Middle frontal gyrus (tissue), 1 donor: ENCODE measurements at regions not wholly inside any gene's neighbourhood (a gene's known extent, or its start where the extent isn't known, plus 50 kb on each side); places are given as distances from the start of the nearest gene placed in this dataset.
"Not testable (repeated sequence)": the region's sequence is repeated elsewhere in the genome, so short reads cannot be mapped to it uniquely, and the experiment has no call there.

Source experiments
- DNase-seq: peaks from one replicate; pipeline ENCODE4 v3.0.0-alpha.2; 2015; ENCODE audit warnings: low spot score; ENCODE audit errors: extremely low spot score

GRCh38 chr12:90229407-90230170, 521.0 kb upstream of the ATP2B1 start:
- DNase-seq, result no peak

GRCh38 chr12:90226211-90226610, 517.6 kb upstream of the ATP2B1 start:
- no peak for DNase-seq

- no peak for DNase-seq
Observed at GRCh38 chr12:90216815-90217214, 508.2 kb upstream of the ATP2B1 start.

GRCh38 chr12:90216020-90216552, 507.4 kb upstream of the ATP2B1 start:
- no peak for DNase-seq

- no peak for DNase-seq
Observed at GRCh38 chr12:90211017-90211416, 502.4 kb upstream of the ATP2B1 start.

- DNase-seq, result no peak
Observed at GRCh38 chr12:90209029-90209428, 500.4 kb upstream of the ATP2B1 start.

GRCh38 chr12:90208379-90208778, 499.7 kb upstream of the ATP2B1 start:
- not testable (repeated sequence) for DNase-seq

- DNase-seq, result no peak
Observed at GRCh38 chr12:90207799-90208198, 499.2 kb upstream of the ATP2B1 start.

- DNase-seq, result no peak
Observed at GRCh38 chr12:90205165-90205564, 496.5 kb upstream of the ATP2B1 start.

GRCh38 chr12:90203556-90203955, 494.9 kb upstream of the ATP2B1 start:
- DNase-seq, result no peak

GRCh38 chr12:90199006-90199405, 490.4 kb upstream of the ATP2B1 start:
- DNase-seq, result no peak

- DNase-seq, result no peak
Observed at GRCh38 chr12:90193500-90193899, 484.9 kb upstream of the ATP2B1 start.

GRCh38 chr12:90188857-90189256, 480.2 kb upstream of the ATP2B1 start:
- DNase-seq, result no peak

- no peak for DNase-seq
Observed at GRCh38 chr12:90183201-90183600, 474.6 kb upstream of the ATP2B1 start.

GRCh38 chr12:90181216-90181615, 472.6 kb upstream of the ATP2B1 start:
- DNase-seq, result no peak

- DNase-seq, result no peak
Observed at GRCh38 chr12:90174956-90175355, 466.3 kb upstream of the ATP2B1 start.

- no peak for DNase-seq
Observed at GRCh38 chr12:90174198-90174510, 465.5 kb upstream of the ATP2B1 start.

- DNase-seq, result no peak
Observed at GRCh38 chr12:90173499-90174197, 465.0 kb upstream of the ATP2B1 start.

- DNase-seq, result no peak
Observed at GRCh38 chr12:90172524-90172923, 463.9 kb upstream of the ATP2B1 start.

GRCh38 chr12:90170740-90171139, 462.1 kb upstream of the ATP2B1 start:
- DNase-seq, result no peak

- no peak for DNase-seq
Observed at GRCh38 chr12:90167518-90168208, 459.0 kb upstream of the ATP2B1 start.

- no peak for DNase-seq
Observed at GRCh38 chr12:90166671-90167070, 458.0 kb upstream of the ATP2B1 start.
